Endothelial cell (in vitro differentiated cells): ENCODE measurements at regions not wholly inside any gene's neighbourhood (a gene's known extent, or its start where the extent isn't known, plus 50 kb on each side); places are given as distances from the start of the nearest gene placed in this dataset.

Source experiments
- DNase-seq: peaks from one replicate; pipeline ENCODE4 v3.0.0; 2021; ENCODE audit warnings: low spot score
- H3K27ac Mint-ChIP-seq: one replicate; pipeline ENCODE4 v1.8.0; 2021; ENCODE audit warnings: mixed read lengths, inconsistent platforms; ENCODE audit not compliant: unreplicated experiment
- H3K27me3 Mint-ChIP-seq: one replicate; pipeline ENCODE4 v1.8.0; 2021; ENCODE audit warnings: mild to moderate bottlenecking, moderate library complexity, mixed read lengths, inconsistent platforms; ENCODE audit not compliant: unreplicated experiment
- H3K36me3 Mint-ChIP-seq: one replicate; pipeline ENCODE4 v1.8.0; 2021; ENCODE audit warnings: mild to moderate bottlenecking, low read depth, mixed read lengths, inconsistent platforms; ENCODE audit not compliant: unreplicated experiment
- H3K4me1 Mint-ChIP-seq: one replicate; pipeline ENCODE4 v1.8.0; 2021; ENCODE audit warnings: mild to moderate bottlenecking, mixed read lengths, inconsistent platforms; ENCODE audit not compliant: unreplicated experiment
- H3K4me3 Mint-ChIP-seq: one replicate; pipeline ENCODE4 v1.8.0; 2021; ENCODE audit warnings: mild to moderate bottlenecking, mixed read lengths, inconsistent platforms; ENCODE audit not compliant: unreplicated experiment
- H3K9me3 Mint-ChIP-seq: one replicate; pipeline ENCODE4 v1.8.0; 2021; ENCODE audit warnings: mixed read lengths, inconsistent platforms; ENCODE audit not compliant: unreplicated experiment
- CTCF ChIP-seq: fragments of 200-600 bp; sonication (generic); IDR thresholded peaks from one replicate; pipeline ENCODE4 v1.5.0; 2021; ENCODE audit warnings: antibody characterized with exemption; ENCODE audit not compliant: unreplicated experiment

GRCh38 chr14:105866841-105867321 is 340.5 kb downstream of the TMEM121 start:
- no peak overlapping the region for H3K27ac Mint-ChIP-seq
- no peak overlapping the region for H3K4me3 Mint-ChIP-seq
- no peak for TF ChIP-seq CTCF
- no peak for DNase-seq
- H3K27me3 Mint-ChIP-seq, result peaks cover 25% of the 10 kb centered on the region
- H3K36me3 Mint-ChIP-seq, result peaks cover 19% of the 10 kb centered on the region
- H3K4me1 Mint-ChIP-seq, result no peaks in the 10 kb centered on the region
- peaks cover 46% of the 10 kb centered on the region for H3K9me3 Mint-ChIP-seq

- no peak for TF ChIP-seq CTCF
- no peak overlapping the region for H3K27ac Mint-ChIP-seq
- no peak for DNase-seq
- peaks cover 46% of the 10 kb centered on the region for H3K9me3 Mint-ChIP-seq
- H3K4me1 Mint-ChIP-seq, result no peaks in the 10 kb centered on the region
- peaks cover 20% of the 10 kb centered on the region for H3K27me3 Mint-ChIP-seq
- no peak overlapping the region for H3K4me3 Mint-ChIP-seq
- peaks cover 14% of the 10 kb centered on the region for H3K36me3 Mint-ChIP-seq
These were observed 341.7 kb downstream of the TMEM121 start for GRCh38 chr14:105867961-105868599.

GRCh38 chr14:105871590-105871989 is 345.2 kb downstream of the TMEM121 start:
- H3K4me1 Mint-ChIP-seq, result no peaks in the 10 kb centered on the region
- DNase-seq, result no peak
- H3K4me3 Mint-ChIP-seq, result no peak overlapping the region
- H3K9me3 Mint-ChIP-seq, result peaks cover 54% of the 10 kb centered on the region
- peaks cover 10% of the 10 kb centered on the region for H3K27me3 Mint-ChIP-seq
- H3K27ac Mint-ChIP-seq, result no peak overlapping the region
- peaks cover 9% of the 10 kb centered on the region for H3K36me3 Mint-ChIP-seq
- TF ChIP-seq CTCF, result no peak

GRCh38 chr14:105873870-105874512 is 347.6 kb downstream of the TMEM121 start:
- Mint-ChIP-seq H3K4me1 (no peaks in the 10 kb centered on the region), H3K4me3 (no peak overlapping the region), H3K36me3 (peaks cover under 1% of the 10 kb centered on the region), H3K27ac (no peak overlapping the region), H3K9me3 (peaks cover 66% of the 10 kb centered on the region), H3K27me3 (peaks cover 3% of the 10 kb centered on the region)
- TF ChIP-seq CTCF, result no peak
- no peak for DNase-seq

GRCh38 chr14:105876158-105876557 is 349.8 kb downstream of the TMEM121 start:
- Mint-ChIP-seq H3K27me3 (peaks cover 3% of the 10 kb centered on the region), H3K27ac (no peak overlapping the region), H3K4me1 (no peaks in the 10 kb centered on the region), H3K9me3 (peaks cover 52% of the 10 kb centered on the region), H3K36me3 (no peaks in the 10 kb centered on the region), H3K4me3 (no peak overlapping the region)
- DNase-seq, result no peak
- no peak for TF ChIP-seq CTCF
